ENCODE measurements at regions not wholly inside any gene's neighbourhood (a gene's known extent, or its start where the extent isn't known, plus 50 kb on each side); places are given as distances from the start of the nearest gene placed in this dataset.
"Not testable (repeated sequence)": the region's sequence is repeated elsewhere in the genome, so short reads cannot be mapped to it uniquely, and the experiment has no call there.

DNA sequence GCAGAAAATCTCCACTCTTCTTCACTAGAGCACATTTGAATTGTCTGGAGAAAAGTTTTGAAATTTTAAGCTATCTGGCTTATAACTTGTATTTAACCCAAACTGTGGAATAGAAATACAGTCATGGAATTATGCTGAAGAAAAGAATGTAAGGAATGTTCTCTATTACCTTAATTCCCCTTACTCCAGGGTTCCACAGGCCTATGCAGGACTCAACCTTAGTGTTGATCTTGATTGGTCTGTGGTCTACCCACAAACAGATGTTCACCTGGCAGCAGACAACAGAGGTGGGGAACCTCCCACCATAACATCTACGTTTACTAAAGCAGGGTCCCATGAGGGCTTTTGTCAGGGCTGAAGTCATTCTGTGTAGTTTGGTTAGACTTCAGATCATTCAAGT is 189.3 kb upstream of the GPRIN3 start:
- peak; percentile 2 for DNase-seq (ENCODE audit: low read depth)

DNA sequence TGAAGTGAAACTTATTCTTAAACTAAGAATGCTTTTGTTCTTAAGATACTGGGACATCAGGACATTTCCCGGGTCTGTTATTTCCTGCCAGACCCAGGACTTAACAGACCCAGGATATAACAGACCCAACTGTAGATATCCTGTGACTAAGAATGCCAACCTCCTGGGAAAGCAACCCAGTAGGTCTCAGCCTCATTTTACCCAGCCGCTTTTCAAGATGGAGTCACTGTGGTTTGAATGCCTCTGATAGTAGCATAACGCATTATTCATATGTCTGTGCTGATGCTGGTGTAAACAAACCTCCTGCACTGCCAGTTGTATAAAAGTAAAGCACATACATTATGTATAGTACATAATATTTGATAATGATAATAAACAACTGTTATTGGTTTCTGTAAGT is 185.8 kb upstream of the GPRIN3 start:
- DNase-seq (ENCODE audit: low read depth): no peak

DNA sequence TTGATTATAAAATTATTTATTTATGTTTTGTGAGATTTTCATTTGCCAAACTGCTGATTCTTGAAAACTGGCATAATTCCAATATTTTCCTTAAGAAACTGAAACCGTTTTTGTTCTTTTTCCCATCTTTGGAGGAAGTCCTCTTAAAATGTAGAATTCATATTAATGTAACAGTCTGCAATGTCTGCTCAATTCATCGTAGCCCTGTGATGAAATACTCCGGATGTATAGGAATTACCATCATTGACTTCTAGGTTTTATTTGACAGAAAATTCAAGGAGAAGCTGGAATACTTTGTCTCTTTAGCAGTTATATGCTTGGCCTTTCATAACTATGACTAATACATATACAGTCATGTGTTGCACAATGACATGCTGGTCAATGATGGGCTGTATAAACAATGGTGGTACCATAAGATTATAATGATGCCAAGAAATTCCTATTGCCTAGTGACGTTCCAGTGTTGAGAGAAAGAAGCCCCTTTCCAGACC is 185.0 kb upstream of the GPRIN3 start:
- DNase-seq (ENCODE audit: low read depth): peak; percentile 84

DNA sequence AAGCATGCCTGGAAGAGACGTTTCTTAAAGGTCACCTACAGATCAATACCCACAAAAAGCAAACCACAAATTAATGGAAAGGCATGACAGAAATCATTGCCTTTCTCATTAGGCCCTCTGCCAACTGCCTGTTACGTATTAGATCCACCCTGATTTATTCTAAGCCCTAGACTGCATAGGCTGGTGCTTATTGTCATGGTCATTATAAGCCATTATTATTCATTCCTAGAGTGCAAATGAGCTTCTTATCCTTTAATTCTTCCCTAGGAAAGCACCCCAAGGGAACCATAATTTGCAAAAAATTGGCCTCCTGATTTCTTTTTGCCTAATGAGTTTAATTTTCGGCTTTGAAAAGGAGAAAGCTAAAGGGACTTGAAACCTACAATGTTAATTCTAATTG is 184.2 kb upstream of the GPRIN3 start:
- DNase-seq (ENCODE audit: low read depth): no peak

DNA sequence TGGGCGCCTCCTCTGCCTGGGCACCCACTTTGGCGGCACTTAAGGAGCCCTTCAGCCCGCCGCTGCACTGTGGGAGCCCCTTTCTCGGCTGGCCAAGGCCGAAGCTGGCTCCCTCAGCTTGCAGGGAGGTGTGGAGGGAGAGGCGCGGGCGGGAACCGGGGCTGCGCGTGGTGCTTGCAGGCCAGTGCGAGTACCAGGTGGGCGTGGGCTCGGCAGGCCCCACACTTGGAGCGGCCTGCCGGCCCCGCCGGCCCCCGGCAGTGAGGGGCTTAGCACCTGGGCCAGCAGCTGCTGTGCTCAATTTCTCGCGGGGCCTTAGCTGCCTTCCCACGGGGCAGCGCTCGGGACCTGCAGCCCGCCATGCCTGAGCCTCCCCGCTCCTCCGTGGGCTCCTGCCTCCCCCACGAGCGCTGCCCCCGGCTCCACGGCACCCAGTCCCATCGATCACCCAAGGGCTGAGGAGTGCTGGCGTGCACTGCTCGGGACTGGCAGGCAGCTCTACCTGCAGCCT is 182.4 kb upstream of the GPRIN3 start:
- DNase-seq (ENCODE audit: low read depth): not testable (repeated sequence)

DNA sequence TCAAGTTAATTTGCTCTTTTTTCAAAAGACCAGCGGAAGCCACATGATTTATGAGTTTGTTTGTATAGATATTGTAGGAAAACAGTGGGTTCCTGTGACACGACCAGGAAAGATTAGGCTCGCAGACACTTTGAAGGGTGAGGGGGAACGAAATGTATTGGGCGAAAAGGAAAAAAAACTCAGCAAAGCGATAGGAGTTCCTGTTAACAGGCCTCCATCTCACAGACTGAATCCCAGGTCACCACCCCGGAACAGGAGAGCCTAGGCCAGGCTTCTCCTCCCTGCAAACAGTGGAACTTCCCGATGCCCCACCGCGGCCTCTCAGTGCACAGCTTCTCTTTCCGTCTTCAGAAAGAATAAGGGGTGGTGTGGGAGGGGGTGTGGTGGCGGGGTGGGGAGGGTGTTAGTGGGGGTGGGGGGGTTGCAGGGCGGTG is 181.8 kb upstream of the GPRIN3 start:
- DNase-seq (ENCODE audit: low read depth): no peak

DNA sequence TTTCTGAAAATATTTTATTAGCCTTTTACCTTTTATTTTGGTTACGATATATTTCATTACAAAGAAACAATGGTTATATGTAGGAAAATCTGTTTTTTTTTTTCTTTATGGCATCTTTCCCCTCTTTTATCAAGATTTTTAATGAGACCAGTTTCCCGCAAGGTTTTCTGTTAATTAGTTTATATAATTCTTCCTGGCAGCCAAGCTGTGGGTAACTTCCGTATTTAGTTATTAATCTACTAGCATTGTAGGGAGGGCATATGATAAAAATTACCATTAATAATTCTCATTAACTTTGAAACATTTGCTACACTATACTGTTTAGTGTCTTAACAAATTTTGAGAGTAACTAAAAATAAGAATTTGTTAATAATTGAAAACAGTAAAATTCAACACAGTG is 181.1 kb upstream of the GPRIN3 start:
- DNase-seq (ENCODE audit: low read depth): no peak

DNA sequence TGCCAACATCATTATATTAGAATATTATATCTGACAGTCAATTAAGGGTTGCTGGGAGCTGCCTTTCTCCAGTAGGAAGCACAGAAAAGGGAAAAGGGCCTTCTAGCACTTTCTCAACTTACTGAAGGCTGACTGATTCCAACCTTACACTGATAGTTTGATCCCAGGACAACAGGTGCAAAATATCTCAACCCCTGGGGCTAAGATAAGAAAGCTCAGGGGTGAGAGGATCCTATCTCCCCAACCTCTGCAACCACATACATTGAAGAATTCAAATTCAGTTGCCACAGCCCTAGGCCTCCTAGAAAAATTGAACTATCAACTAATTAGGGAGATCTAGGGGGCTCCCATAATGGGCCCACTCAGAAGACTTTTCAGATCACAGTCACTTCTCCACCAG is 179.1 kb upstream of the GPRIN3 start:
- no peak for DNase-seq (ENCODE audit: low read depth)

DNA sequence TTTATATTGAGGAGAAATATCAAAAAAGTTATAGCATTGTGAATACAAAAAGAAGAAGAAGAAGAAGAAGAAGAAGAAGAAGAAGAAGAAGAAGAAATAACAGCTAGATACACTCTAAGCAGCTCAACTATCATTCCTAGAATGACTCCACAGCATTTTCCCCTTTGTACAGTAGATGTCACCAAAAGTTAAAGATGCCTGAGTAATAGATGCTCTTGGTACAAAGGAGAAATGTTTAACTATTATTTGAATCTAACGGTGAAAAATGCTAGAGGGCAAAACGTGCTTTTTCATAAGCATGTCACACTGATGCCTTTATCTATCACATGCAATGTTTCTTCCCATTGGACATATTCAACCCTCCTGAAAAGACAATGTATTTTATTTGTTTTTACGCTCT is 178.4 kb upstream of the GPRIN3 start:
- peak; percentile 45 for DNase-seq (ENCODE audit: low read depth)

DNA sequence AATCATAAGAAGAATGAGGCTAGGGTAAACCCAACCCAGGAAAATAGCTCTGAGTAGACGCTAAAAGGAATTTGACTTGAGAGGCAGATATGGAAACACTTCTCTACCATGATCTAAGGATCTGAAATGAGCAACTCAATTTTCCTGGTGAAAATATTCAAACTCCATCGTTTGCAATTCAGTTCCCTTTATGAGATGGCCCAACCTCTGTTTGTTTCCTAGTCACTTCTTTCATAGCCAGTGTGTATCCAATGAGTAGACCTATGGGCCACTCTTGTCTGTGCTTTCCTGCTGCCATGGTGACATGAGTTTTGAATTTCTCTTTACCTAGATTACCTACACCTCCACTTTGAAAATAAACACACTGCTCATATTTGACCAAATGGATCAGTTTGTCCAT is 176.2 kb upstream of the GPRIN3 start:
- DNase-seq (ENCODE audit: low read depth): no peak

DNA sequence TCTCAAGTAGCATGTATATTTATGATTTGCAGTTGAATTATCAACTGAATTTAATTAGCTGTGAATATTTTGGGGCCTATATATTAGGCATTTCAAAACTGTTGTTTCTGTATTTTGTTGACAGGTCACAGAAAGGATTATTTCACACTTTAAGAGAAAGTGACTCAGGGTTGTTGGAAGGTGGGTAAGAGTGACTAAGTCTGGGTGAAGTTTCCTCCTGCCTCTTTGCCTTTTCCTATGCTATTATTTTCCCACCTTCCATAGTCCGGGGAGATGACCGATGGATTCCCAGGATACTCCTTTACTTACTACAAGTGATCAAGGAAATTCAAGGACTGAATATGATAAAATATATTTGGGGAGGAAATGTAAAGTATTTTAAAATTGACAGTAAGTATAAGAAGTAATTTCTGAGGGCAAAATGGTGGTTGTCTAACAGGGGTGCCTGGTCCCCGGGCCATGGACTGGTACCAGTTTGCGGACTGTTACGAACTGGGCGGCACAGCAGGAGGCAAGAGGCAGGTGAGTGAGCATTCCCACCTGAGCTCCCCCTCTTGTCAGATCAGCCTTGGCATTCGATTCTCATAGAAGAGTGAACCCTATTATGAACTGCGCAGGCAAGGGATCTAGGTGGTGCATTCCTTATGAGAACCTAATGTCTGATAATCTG is 175.5 kb upstream of the GPRIN3 start:
- DNase-seq (ENCODE audit: low read depth): no peak

DNA sequence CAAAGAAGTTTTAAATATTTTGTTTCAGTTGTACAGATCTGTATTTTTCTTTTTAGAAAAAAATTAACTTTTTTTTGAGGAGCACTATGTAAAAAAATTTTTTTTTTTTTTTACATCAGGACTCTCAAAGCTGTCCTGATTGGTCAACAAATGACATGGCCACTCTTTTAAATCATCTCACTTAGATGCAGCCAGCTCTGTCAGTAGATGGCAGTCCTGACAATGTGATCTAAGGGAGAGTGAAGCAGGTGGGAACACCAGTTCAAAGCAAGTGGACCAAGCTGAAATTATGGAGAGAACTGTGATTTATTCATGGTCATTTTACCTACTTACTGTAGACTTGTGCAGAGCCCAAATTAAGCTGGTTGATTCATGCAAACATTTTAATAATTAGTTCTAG is 174.7 kb upstream of the GPRIN3 start:
- peak; percentile 40 for DNase-seq (ENCODE audit: low read depth)

DNA sequence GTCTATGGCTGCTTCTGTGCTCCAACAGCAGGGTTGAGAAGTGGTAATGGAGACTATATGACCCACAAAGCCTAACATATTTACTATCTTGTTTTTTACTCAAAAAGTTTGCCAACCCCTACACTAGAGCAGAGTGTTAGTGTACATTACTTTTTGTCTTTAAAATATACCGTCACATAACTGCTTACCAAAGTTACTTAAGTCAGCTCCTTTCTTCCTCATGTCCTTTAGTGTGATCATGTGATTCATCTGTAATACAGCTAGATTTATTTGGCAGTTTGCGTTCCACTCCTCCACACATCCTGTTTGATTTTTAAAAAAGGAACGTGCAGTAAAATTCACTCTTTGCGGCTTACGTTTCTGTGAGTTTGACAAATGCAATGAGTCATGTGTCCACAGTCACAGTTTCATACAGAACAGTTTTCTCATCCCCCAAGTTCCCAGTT is 162.4 kb upstream of the GPRIN3 start:
- peak; percentile 88 for DNase-seq (ENCODE audit: low read depth)

DNA sequence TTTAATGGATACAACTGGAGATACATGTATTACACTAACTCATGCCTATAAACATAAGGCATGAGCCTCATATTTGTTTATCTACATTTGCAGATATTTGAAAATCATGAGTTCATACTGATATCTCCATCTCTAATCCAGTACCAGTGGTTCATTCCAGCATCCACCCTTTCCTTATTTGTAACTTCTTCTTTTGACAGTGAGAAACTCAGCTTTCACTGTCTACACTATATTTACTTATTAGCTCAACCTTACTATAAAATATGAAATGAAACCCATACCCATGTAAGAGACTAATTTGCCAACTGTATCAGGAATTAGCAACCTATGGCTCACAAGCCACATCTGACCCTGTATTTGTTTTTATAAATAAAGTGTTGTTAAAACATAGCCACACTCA is 161.9 kb upstream of the GPRIN3 start:
- DNase-seq (ENCODE audit: low read depth): no peak

DNA sequence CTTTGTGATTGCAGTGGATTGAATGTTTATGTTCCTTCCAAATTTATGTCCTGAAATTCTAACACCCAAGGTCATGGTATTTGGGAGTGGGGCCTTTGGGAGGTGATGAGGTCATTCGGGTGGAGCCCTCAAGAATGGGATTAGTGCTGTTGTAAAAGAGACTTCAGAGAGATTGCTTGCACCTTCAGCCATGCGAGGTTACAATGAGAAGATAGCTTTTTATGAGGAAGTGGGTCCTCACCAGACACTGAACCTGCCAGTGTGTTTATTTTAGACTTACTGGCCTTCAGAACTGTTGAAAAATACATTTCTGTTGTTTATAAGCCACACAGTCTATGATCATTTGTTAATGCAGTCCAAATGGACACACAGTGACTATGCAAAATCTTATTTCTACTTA is 161.0 kb upstream of the GPRIN3 start:
- DNase-seq (ENCODE audit: low read depth): no peak

DNA sequence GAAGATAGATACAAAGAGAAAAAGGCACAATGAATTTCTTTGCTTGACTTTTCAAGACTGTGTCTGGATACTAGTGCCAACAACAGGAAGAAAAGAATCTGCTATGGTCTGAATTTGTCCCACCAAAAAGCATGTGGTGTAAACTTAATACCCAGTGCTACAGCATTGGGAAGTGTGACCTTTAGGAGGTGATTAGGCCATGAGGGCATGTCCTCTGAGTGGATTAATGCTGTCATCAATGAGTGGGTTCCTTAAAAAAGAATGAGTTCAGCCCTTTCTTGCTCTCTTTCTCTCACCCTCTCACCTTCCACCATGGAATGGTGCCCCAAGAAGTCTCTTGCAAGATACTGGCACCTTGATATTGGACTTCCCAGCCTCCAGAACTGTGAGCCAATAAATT is 155.7 kb upstream of the GPRIN3 start:
- DNase-seq (ENCODE audit: low read depth): no peak

DNA sequence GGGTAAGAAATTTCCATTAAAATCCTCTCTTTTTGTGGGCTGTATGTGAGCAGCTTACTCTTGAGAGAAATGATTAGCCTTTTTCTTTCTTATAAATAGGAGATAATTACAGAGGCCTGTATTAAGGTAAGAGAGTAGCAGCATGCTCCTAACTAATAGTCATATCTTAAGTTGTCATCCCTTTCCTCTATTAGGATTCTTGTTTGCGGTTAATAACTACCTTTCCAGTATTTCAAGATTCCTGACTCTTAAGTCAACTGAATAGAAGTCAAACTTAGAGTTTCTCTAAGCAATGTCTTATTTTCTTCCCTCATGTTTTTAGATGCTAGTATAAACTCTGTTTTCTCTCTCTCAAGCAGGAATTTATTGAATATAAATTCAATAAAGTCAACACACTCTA is 139.9 kb upstream of the GPRIN3 start:
- DNase-seq (ENCODE audit: low read depth): no peak

DNA sequence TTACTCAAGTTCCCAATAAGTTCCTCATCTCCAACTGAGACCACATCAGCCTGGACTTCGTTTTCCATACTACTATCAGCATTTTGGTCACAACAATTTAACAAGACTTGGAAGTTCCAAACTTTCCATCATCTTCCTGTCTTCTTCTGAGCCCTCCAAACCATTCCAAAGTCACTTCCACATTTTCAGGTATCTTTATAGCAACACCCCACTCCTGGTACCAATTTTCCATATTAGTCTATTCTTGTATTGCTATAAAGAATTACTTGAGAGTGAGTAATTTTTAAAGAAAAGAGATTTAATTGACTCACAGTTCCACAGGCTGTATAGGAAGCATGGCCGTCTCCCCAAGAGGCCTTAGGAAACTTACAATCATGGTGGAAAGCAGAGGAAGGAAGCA is 138.6 kb upstream of the GPRIN3 start:
- no peak for DNase-seq (ENCODE audit: low read depth)

DNA sequence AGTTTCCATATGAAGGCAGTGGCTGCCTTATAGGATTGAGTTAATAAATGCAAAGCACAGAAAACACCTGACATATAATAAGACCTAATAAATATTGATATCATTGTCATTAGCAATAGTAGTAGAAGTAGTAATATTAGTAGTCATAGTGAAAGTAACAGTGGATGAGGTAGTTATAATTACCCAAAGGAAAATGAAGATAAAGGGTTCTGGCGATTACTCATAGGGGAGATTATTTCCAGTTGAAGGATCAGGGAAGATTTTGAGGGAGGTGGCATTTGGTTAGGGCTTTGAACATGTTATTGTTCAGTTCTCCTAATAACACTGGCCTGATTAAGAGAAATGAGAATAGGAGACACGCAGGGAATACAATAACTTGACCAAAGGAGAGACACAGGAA is 131.9 kb upstream of the GPRIN3 start:
- DNase-seq (ENCODE audit: low read depth): no peak

DNA sequence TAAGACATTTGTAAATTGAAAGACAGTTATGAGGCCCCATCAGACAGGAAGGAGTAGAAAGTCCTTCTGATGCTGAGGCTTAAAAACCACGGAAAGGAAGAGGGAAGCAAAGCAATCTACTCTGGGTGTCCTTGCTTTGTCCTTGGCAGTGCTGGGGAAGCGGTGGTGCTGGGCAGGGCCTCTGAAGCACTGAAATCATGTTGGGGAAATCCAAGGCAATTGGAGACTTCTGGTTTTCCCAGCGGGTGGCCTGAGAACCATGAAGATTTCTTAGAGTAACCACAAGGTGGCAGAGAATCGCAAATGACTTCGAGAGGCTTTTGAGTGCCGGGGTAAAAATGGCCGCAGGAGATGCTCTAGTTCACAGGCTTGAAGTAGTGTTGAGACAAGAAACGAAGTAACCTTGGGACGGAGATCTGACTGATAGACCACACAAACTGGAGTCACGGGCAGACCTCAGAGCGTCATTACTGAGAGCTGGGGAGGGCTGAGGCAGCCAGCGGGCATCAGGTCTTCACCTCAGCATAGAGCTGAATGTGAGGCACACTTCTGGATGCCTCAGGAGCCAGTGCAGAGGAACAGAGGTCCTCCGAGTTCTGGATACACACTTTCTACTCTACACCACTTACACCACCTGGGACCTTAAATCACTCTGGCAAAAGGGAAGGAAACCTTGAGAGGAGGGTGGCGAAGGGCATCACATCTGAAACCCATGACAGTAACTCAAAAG is 130.7 kb upstream of the GPRIN3 start:
- DNase-seq (ENCODE audit: low read depth): peak; percentile 46

DNA sequence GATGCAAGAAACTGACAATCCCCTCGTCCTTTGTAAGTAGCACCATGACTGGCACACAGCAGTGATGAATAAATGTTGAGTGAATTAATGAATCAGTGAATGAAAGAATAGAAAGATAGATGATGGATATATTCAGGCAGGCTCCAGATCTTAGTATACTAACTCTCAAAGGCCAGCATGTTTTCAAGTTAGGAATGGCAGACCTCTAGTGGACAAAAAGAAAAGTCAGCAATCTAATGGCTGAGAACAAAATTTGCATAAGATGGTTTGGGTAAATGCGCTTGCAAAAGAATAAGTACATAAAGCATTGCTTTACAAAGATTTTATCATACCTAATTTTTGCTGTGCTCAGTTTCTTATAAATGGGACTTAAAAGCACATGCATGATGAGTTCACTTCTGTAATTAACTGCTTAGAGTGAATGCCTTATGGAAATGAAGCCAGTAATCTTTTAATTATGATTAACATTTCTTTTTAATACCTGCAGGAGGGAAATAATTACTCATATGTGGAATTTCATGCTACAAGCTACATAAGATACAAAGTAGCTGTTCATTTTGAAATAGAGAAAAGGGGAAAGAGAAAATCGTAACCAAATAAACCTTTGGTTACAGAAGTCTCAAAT is 126.9 kb upstream of the GPRIN3 start:
- DNase-seq (ENCODE audit: low read depth): peak; percentile 48

DNA sequence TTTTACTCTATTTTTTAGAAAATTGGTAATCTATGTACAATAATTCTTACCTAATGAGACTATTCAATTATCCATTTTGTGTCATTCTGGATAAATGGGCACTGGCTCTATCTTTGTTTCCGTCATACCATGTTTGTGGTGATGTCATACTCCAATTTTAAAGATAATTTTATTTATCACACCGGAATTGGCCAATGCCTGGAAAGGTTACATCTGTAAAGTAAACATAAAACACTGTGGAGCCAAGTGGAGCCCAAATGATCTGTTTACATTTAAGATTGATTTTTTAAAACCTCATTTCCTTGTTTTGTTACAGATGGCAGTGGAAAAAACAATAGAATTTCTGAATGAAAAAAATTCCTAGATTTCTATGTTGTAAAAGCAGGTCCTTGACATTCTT is 120.2 kb upstream of the GPRIN3 start:
- DNase-seq (ENCODE audit: low read depth): no peak

DNA sequence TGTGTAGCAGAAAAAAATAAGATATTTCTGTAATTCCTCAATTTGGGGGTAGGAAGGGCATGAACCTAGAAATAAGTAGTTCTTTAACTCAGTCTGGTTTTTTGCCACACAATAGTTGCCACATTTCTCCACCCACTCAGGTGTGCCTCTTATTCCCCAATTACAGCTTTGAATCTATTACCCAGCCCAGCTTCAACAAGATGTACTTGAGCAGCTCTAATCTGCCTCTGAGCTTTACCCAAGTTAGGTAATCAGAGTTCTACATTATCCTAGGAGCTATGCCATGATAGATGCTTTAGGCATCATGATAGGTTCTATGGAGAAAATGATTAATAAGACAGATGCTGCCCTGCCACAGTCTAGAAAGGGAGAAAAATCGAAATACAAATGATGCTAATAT is 117.4 kb upstream of the GPRIN3 start:
- DNase-seq (ENCODE audit: low read depth): no peak
